ENCODE measurements at regions not wholly inside any gene's neighbourhood (a gene's known extent, or its start where the extent isn't known, plus 50 kb on each side); places are given as distances from the start of the nearest gene placed in this dataset.

DNA sequence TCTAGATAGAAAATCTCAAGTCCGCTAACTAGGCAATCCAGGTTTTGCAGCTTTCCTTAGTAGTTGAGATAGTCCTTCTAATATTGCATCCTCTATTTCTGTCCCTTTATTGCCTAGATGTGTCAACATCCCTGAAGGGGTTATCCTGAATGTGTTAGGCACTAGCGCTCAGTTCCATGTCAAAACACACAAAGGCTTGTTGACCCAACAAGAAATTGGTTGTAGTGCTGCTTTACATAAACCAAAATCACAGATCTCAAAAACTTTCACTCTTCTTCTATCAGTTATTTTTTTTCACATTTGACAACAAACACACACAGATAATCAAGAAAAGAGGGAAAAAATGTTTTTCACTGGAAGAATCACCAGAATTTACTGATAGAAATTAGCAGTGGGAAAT, 51.4 kb upstream of the SOX2 start:
- no peak for DNase-seq (ENCODE audit: low read depth in 3 of 3, low spot score in 1 of 3)

DNA sequence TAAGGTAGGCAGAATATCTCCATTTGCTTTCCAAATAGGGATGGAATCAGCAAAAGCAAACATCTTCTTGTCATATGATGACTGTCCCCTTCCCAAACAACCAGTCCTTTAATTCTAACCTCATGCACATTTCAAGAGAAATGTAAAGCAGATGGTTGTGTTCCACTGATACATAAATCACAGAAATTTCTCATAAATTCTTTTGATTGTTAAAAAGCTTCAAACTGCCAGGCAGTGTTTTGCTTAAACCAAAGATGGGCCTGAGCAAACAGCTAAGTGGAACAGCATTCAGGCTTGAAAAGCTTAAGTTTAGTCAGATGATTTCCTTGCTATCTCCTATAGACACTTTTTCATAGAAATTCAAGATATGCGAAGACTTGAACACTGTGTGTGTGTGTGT, 74.3 kb upstream of the SOX2 start:
- no peak for DNase-seq (ENCODE audit: low read depth in 3 of 3, low spot score in 1 of 3)

DNA sequence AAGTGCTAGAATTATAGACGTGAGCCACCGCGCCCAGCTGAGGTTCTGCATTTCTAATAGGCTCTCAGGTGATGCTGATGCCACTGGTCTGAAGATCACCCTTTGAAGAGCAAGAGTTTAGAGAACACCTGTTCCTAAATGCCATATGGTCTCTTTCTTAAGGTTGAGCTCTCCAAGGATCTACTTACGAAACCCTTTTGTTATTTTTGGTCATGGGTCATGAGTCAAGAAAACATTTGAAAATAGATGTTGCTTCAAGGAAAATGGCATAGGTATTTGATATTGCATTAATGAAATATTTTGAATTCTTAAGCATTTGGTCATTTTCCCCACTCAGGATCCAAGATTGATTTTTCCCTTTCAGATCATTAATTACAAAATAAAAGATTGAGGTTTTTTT, 74.7 kb upstream of the SOX2 start:
- DNase-seq (ENCODE audit: low read depth in 3 of 3, low spot score in 1 of 3) = no peak

- no peak for DNase-seq (ENCODE audit: low read depth in 3 of 3, low spot score in 1 of 3)
Measured at GRCh38 chr3:181635141-181635540, 76.6 kb upstream of the SOX2 start.

DNA sequence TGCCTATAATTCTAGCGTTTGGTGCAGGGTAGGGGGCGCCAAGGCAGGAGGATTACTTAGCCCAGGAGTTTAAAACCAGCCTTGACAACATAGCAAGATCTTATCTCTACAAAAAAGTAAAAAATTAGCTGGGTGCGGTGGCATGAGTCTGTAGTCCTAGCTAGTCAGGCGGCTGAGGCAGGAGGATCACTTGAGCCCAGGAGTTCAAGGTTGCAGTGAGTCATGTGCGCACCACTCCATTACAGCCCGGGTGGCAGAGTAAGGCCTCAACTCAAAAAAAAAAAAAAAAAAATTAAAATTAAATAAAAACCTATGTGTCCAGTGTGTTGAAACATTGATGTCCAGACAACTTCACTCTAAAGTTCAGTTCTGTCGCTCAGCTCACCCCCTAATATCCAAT, 78.2 kb upstream of the SOX2 start:
- DNase-seq (ENCODE audit: low read depth in 3 of 3, low spot score in 1 of 3) = no peak

DNA sequence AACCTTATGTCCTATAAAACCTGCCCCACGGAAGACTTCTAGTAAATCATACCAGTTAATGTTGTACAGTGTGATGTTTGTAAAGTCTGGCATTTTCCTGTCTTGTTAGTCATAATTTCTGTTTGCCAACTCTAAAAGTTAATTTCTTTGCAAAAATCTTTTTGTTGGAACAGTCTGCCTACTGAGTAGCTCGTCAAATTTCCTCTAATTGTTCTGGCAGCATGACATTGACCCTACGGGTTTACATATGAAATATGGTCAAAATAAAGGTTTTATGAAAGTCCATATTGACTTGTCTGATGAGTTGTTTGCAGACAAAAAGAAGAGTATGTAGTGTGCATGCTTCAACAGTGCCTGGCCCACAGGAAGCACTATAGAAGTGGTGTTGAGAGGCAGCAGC, 79.8 kb upstream of the SOX2 start:
- DNase-seq (ENCODE audit: low read depth in 3 of 3, low spot score in 1 of 3) = no peak

DNA sequence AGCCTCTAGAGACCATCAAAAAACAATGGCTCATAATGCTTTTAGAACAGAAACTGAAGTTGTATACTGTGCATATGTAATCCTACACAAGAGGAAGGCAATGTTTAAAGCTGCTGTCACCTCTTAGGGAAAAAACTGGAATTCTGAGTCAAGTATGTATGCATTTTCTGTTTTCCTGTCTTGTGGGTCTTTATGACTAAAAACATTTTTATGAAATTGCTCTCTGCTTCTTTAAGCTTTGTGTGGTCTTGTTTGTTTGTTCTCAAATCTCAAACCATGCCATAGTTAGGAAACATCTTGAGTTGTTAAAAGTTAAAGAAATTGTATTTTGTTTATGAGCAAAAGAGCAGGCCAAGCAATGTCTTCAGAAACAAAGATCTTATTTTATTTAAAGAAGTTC, 80.9 kb upstream of the SOX2 start:
- no peak for DNase-seq (ENCODE audit: low read depth in 3 of 3, low spot score in 1 of 3)

DNA sequence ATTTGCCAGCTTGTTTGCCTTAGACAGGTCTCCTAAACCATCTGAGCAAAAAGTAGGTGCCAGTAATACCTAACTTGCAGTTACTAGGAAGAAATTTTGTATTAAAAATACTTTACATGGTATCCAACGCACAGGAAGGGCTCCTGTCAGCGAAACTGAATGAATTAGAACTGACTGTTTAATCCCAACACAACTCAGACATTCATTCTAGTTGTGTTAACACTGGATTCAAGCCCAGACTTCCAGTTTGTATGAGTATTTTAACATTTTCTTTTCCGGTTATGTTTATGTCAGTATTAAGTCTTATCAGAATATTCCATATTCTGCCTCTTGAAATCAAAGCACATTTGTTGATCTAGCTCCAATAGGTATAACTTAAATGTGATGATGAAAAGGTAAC, 82.0 kb upstream of the SOX2 start:
- no peak for DNase-seq (ENCODE audit: low read depth in 3 of 3, low spot score in 1 of 3)

GRCh38 chr3:181629029-181629428, 82.7 kb upstream of the SOX2 start:
- DNase-seq (ENCODE audit: low read depth in 3 of 3, low spot score in 1 of 3) = no peak

DNA sequence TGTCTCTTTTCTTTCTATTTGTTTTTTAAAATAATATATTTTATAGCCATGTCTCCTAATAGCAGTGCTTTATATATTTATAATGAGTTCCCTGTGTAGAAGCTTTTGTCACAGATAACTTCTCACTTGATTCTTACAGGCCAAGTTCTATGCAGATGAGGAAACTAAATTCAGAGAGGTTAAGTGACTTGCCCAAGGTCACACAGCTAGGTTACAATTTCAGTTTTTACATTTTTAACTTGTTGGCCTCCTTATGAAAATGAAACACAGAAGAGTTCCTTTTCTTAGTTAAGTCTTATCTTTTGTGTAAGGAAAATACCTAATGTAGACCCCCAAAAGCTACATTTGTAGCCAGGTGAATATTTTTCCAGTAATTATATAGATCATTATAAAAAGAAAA, 83.3 kb upstream of the SOX2 start:
- no peak for DNase-seq (ENCODE audit: low read depth in 3 of 3, low spot score in 1 of 3)

DNA sequence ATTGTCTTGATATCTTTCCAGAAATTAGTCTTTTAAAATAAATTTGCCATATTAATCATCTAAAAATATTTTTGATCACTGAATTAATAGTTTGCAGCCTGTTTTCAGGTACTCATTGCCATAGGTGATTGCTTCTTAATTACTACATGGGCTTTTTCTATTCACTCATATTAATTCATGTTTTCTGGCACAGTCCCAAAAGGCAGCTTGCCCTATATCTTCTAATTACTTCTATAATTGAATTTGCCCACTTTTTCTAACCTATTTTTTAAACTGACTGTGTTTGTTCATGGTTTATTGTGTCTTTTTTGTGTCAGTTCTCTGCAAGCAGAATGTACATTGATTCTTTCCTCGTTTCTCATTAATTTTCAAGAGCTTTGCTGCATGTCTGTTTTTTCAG, 85.7 kb upstream of the SOX2 start:
- no peak for DNase-seq (ENCODE audit: low read depth in 3 of 3, low spot score in 1 of 3)

DNA sequence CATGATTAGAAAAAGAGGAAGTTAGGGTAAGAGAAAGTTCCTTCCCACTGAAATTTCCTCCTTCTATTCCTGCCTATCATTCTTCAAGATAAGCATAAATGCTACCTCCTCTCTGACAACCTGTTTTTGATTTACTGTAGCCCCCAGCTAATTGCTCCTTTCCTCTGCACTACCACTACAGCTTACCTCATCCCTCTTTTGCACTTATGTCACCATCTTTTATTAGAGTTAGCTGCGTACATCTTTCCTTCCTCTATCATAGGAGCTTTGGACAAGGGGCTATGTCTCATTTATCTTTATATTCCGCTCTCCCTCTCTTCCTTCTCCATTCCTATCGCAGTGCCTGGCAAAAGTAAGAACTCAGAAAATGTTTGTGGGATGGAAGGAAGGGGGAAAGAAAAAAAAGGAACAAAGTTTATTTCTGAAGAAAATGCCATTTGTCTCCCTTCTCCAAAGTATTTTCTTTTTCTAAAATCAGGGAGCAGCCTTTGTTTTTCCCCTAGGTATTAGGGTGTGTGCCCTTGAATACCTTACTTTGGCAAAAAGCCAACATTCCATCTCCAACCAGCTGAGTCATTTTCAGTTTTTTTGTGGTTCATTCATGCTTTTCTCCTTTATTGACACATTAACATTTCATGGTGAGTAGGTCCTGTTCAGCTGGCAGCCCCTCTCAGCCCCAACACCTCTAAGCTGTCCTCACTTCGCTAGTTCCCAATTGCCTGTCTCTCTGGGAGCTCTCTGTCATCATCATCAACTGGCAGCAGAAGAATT, 87.6 kb upstream of the SOX2 start:
- DNase-seq (ENCODE audit: low read depth in 3 of 3, low spot score in 1 of 3) = no peak

DNA sequence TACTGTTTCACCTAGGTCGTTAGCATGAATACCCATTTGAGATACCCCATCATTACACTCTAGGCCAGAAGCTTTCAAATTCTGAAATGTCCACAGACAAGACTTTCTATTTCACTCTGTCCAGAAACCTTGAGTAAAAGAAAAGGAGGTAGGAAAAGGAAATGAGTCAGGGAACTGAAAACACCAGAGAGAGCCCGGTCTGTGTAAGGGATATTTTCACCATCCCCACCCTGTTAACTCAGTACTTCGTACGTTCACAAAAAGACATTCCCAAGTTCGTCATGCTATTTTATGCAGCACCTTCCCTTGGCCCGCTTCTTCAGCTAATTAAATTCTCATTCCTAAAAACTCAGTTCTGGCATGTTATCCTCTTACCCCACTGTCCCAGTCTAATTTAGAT, 89.4 kb upstream of the SOX2 start:
- DNase-seq (ENCODE audit: low read depth in 3 of 3, low spot score in 1 of 3) = no peak

GRCh38 chr3:181619897-181620296, 91.8 kb upstream of the SOX2 start:
- no peak for DNase-seq (ENCODE audit: low read depth in 3 of 3, low spot score in 1 of 3)

DNA sequence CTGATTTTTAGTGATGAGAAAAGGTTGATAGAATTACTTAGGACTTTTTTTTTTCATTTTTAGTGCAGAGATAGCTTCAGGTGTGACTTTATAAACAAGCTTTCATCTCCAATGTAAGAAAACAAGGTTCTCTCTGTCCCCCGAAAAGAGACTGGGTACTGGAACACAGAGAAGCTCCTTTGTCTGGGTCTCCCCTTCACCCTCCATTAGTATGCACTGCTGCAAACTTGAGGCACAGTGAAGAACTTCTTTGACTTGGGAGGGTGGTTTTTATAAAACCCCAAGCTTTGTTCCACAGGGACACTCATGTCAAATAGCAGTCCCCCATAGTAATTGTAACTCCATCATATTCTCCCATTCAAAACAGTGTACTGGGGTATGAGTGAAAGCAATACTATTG, 93.5 kb upstream of the SOX2 start:
- no peak for DNase-seq (ENCODE audit: low read depth in 3 of 3, low spot score in 1 of 3)

DNA sequence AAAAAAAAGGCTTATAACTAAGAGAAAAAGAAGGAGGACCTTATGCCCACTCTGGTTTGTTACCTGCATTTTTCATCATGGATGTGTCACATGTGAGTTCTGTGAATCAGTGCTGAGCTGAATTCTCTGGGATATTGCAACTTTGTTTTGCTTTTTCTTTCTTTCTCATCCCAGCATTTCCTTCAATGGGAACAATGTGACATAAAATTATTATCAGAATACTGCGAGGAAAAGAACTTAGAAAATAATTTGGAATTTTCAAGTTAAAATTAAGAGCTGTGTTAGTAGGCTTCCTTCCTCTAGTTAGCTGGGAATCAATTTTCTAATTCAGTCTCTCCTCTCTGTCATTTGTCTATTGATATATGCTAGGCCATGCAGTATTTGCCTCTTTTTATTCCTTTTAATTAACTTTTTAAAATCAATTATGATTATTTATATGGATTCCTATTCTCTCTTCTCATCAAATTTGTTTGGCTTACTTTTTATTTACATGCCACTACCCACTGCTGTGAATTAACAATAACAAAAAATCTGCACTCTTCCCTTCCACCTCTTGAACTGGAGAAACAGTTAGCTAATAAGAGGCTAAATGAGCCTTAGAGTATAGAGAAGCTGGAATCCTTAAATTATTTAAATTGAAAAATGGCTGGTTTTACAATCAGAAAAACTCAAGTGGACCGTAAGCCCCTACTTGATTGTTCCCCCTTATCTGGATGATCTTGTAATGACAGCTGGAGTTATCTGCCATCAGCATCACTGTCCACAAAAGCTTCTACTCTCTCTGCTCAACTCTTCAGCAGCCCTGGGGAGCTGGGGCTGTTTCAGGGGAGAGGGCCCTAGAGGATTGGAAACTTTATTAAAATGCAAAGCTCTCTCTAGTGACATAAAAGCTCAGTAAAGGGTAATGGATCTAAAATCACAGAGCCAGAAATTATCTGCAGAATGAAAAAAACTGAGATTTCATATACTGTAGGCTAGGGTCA, 95.3 kb upstream of the SOX2 start:
- no peak for DNase-seq (ENCODE audit: low read depth in 3 of 3, low spot score in 1 of 3)

DNA sequence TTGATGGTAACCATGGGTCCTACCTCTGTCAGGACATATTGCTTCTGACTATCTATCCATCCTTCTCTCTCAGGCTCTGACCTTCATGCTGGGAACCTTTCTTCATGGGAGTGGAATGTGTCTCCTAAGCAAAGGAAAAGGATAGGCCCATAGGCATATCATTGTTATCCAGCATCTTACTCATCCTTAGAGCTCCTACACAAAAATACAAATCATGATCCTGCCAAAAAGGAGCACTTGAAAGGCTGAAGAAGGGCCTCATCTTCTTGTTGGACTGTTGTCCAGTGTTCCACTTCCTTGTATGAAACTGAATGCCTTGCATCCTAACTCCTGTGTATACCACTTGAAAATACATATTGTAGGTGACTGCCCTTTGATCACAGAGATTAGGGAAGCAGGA, 96.1 kb upstream of the SOX2 start:
- no peak for DNase-seq (ENCODE audit: low read depth in 3 of 3, low spot score in 1 of 3)

GRCh38 chr3:181614878-181615277, 96.8 kb upstream of the SOX2 start:
- no peak for DNase-seq (ENCODE audit: low read depth in 3 of 3, low spot score in 1 of 3)

DNA sequence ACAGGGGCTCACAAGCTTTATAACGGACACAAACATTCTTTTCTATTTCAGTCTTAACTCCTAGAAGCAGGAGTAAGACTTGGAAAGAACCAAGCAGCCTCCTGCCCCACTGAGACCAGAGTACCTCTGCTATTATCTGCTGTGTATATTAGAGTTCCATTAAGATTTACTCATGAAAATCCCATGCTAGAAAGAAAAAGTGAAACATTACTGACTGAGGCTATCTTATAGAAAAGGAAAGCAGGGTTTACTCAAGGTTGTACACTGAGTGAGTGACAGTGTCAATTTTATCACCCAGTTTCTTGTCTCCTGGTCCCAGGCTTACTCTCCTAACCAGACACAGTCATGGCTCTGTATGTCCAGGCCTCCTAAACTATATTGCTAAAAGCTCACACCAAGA, 97.9 kb upstream of the SOX2 start:
- no peak for DNase-seq (ENCODE audit: low read depth in 3 of 3, low spot score in 1 of 3)

DNA sequence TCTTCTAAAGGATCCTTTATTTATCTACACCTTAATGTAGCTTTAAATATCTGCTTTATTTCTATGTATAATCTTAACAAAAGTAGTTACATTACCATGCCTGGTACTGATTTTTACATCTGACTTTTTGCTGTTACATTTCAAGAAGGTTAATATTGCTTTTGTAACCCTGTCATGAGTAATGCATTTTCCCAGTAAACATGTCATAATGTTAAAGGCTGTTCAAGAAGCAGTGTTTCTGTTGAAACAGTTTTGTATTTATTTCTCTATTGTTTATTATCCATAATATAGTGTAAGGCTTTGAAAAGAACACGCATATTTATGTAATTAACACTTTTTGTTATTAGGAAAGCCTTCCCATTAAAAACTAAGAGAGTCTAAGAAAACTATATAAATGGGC, 98.5 kb upstream of the SOX2 start:
- no peak for DNase-seq (ENCODE audit: low read depth in 3 of 3, low spot score in 1 of 3)

- no peak for DNase-seq (ENCODE audit: low read depth in 3 of 3, low spot score in 1 of 3)
Measured at GRCh38 chr3:181610973-181611265, 100.8 kb upstream of the SOX2 start.

GRCh38 chr3:181610083-181610972, 101.4 kb upstream of the SOX2 start:
- no peak for DNase-seq (ENCODE audit: low read depth in 3 of 3, low spot score in 1 of 3)
